ENCODE measurements at regions not wholly inside any gene's neighbourhood (a gene's known extent, or its start where the extent isn't known, plus 50 kb on each side); places are given as distances from the start of the nearest gene placed in this dataset.

DNA sequence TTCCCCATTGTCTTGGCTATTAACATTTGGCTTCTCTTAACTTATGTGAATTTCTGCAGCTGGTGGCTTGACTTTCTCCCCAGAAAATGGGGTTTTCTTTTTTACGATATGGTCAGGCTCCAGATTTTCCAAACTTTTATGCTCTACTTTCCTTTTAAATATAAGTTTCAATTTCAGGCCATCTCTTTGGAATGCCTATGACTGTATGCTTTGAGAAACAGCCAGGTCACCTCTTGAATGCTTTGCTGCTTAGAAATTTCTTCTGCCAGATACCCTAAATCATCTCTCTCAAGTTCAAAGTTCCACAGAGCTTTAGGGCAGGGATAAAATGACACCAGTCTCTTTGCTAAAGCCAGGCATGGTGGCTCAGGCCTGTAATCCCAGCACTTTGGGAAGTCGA is 212.9 kb upstream of the SMIM31 start (continued):
- TF ChIP-seq ZNF555 (tag by site-specific recombination; conservative IDR thresholded peaks at IDR 0.05) (no peak), ZBTB48 (tag by site-specific recombination; IDR thresholded peaks at IDR 0.05) (no peak), ZNF155 (tag by site-specific recombination; IDR thresholded peaks at IDR 0.05) (no peak), ZNF433 (tag by site-specific recombination; IDR thresholded peaks at IDR 0.05; ENCODE audit: low read depth) (no peak), ZNF112 (tag by site-specific recombination; IDR thresholded peaks at IDR 0.05) (no peak), ZNF473 (tag by site-specific recombination; IDR thresholded peaks at IDR 0.05) (no peak), ZSCAN23 (tag by site-specific recombination; IDR thresholded peaks at IDR 0.05) (no peak), ZNF18 (tag by site-specific recombination; IDR thresholded peaks at IDR 0.05) (no peak), ZSCAN16 (tag by site-specific recombination; IDR thresholded peaks at IDR 0.05) (no peak), ZNF621 (tag by site-specific recombination; IDR thresholded peaks at IDR 0.05) (no peak), ZNF121 (tag by site-specific recombination; IDR thresholded peaks at IDR 0.05) (no peak)
- TF ChIP-seq, protein P1, sequence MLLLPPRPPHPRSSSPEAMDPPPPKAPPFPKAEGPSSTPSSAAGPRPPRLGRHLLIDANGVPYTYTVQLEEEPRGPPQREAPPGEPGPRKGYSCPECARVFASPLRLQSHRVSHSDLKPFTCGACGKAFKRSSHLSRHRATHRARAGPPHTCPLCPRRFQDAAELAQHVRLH (tag by site-specific recombination; IDR thresholded peaks at IDR 0.05): no peak
- TF ChIP-seq, protein P2, sequence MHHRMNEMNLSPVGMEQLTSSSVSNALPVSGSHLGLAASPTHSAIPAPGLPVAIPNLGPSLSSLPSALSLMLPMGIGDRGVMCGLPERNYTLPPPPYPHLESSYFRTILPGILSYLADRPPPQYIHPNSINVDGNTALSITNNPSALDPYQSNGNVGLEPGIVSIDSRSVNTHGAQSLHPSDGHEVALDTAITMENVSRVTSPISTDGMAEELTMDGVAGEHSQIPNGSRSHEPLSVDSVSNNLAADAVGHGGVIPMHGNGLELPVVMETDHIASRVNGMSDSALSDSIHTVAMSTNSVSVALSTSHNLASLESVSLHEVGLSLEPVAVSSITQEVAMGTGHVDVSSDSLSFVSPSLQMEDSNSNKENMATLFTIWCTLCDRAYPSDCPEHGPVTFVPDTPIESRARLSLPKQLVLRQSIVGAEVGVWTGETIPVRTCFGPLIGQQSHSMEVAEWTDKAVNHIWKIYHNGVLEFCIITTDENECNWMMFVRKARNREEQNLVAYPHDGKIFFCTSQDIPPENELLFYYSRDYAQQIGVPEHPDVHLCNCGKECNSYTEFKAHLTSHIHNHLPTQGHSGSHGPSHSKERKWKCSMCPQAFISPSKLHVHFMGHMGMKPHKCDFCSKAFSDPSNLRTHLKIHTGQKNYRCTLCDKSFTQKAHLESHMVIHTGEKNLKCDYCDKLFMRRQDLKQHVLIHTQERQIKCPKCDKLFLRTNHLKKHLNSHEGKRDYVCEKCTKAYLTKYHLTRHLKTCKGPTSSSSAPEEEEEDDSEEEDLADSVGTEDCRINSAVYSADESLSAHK (tag by site-specific recombination; IDR thresholded peaks at IDR 0.05): no peak

DNA sequence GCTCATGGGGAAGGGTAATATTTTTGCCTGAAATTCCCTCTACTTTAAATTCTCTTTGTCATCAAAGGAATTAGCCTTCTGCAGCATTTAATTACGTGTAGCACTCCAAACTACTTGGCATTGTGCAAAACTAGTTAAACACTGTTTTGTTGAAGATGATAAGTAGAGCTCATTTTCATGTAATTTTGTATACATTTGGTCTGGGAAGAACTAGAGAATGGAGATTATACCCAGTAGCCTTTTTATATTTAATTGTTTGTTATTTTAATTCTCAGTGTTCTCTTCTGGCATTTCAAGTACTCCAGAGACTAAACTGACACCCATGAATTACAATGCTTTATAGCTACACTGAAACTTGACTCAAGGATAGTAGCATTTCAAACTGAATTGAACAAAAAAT is 211.5 kb upstream of the SMIM31 start:
- ChIA-PET CTCF (no interaction called here), POLR2A (no interaction called here)
- Histone ChIP-seq H3K4me3 (ENCODE audit: low read depth, low read length) (no peak overlapping the region), H3K27ac (ENCODE audit: extremely low read depth, low read depth, low read length) (no peak overlapping the region), H3K36me3 (ENCODE audit: control insufficient read depth in 2 of 2, insufficient read depth in 1 of 2, low read length in 2 of 2) (no peaks in the 10 kb centered on the region), H3K9me3 (ENCODE audit: control insufficient read depth, insufficient read depth, low read depth, low read length) (no peaks in the 10 kb centered on the region), H3K4me1 (ENCODE audit: control insufficient read depth, insufficient read depth, low read length) (no peaks in the 10 kb centered on the region)
- no peak for TF ChIP-seq ZNF366 (tag by site-specific recombination; conservative IDR thresholded peaks at IDR 0.05)
- no peak for TF ChIP-seq PRDM1 (tag by site-specific recombination; IDR thresholded peaks at IDR 0.05)
- TF ChIP-seq ZNF585B (tag by site-specific recombination; IDR thresholded peaks at IDR 0.05): no peak
- no peak for TF ChIP-seq TRIM28 (IDR thresholded peaks at IDR 0.05; ENCODE audit: borderline replicate concordance, low read length)
- TF ChIP-seq ZNF184 (tag by site-specific recombination; IDR thresholded peaks at IDR 0.05): no peak
- no peak for TF ChIP-seq ZBTB1 (tag by site-specific recombination; IDR thresholded peaks at IDR 0.05)
- TF ChIP-seq ZNF518A (tag by site-specific recombination; conservative IDR thresholded peaks at IDR 0.05; ENCODE audit: low read depth): no peak
- TF ChIP-seq, protein P3, sequence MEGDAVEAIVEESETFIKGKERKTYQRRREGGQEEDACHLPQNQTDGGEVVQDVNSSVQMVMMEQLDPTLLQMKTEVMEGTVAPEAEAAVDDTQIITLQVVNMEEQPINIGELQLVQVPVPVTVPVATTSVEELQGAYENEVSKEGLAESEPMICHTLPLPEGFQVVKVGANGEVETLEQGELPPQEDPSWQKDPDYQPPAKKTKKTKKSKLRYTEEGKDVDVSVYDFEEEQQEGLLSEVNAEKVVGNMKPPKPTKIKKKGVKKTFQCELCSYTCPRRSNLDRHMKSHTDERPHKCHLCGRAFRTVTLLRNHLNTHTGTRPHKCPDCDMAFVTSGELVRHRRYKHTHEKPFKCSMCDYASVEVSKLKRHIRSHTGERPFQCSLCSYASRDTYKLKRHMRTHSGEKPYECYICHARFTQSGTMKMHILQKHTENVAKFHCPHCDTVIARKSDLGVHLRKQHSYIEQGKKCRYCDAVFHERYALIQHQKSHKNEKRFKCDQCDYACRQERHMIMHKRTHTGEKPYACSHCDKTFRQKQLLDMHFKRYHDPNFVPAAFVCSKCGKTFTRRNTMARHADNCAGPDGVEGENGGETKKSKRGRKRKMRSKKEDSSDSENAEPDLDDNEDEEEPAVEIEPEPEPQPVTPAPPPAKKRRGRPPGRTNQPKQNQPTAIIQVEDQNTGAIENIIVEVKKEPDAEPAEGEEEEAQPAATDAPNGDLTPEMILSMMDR (tag by site-specific recombination; IDR thresholded peaks at IDR 0.05): no peak
- no peak for TF ChIP-seq RBAK (tag by site-specific recombination; IDR thresholded peaks at IDR 0.05)
- TF ChIP-seq HOXC10 (CRISPR knock-in tag; IDR thresholded peaks at IDR 0.05): no peak
- TF ChIP-seq BCL11A (tag by site-specific recombination; IDR thresholded peaks at IDR 0.05; ENCODE audit: low read depth): no peak
- TF ChIP-seq ZNF544 (tag by site-specific recombination; IDR thresholded peaks at IDR 0.05): no peak
